ENCODE measurements at regions not wholly inside any gene's neighbourhood (a gene's known extent, or its start where the extent isn't known, plus 50 kb on each side); places are given as distances from the start of the nearest gene placed in this dataset.

DNA sequence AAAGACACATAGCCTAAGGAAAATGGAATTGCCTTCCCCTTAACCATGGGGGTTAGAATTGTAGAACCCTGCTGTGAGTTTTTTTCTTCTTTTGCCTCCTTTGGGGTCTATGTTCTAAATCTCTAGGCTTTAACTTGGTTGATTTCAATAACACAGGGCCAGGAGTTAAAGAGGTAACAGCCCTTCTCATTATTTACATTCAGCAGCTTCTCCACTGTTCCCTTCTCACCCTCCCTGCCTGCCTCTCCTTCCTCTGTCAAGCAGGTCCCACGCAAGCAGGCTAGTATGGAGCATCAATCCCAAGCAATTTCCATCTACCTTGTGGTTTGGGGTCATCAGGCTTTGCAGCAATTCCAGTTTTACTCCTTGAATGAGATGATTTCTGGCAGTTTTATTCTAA is 236.1 kb upstream of the G2E3 start:
- no peaks in the 10 kb centered on the region for H3K9me3 ChIP-seq
- ATAC-seq, result no peak
- ChIA-PET CTCF (no interaction called here), POLR2A (no interaction called here)
- no peak overlapping the region for H3K27ac ChIP-seq
- 0% methylated on average over 1 of the region's 1 CpG for WGBS (ENCODE audit: missing lambda C conversion rate)
- H3K4me3 ChIP-seq, result no peak overlapping the region
- H3K4me1 ChIP-seq, result no peaks in the 10 kb centered on the region
- H3K4me2 ChIP-seq, result no peak overlapping the region
- TF ChIP-seq RCOR1 (IDR thresholded peaks at IDR 0.05; ENCODE audit: low read depth, low read length) (no peak), RAD21 (conservative IDR thresholded peaks at IDR 0.05 in 1 of 2, IDR thresholded peaks at IDR 0.05 in 1 of 2) (no peak), ZSCAN20 (CRISPR knock-in tag; IDR thresholded peaks at IDR 0.05) (no peak), HOXB5 (CRISPR knock-in tag; IDR thresholded peaks at IDR 0.05) (no peak), SREBF2 (IDR thresholded peaks at IDR 0.05) (no peak), RNF2 (IDR thresholded peaks at IDR 0.05; ENCODE audit: borderline replicate concordance, low read depth) (no peak), HDAC2 (IDR thresholded peaks at IDR 0.05) (no peak), CBX2 (IDR thresholded peaks at IDR 0.05; ENCODE audit: borderline replicate concordance, low read depth) (no peak)
- TF ChIP-seq, protein P1, sequence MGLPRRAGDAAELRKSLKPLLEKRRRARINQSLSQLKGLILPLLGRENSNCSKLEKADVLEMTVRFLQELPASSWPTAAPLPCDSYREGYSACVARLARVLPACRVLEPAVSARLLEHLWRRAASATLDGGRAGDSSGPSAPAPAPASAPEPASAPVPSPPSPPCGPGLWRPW (IDR thresholded peaks at IDR 0.05), result no peak
- TF ChIP-seq, protein P2, sequence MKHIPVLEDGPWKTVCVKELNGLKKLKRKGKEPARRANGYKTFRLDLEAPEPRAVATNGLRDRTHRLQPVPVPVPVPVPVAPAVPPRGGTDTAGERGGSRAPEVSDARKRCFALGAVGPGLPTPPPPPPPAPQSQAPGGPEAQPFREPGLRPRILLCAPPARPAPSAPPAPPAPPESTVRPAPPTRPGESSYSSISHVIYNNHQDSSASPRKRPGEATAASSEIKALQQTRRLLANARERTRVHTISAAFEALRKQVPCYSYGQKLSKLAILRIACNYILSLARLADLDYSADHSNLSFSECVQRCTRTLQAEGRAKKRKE (CRISPR knock-in tag; IDR thresholded peaks at IDR 0.05; ENCODE audit: low read depth), result no peak
- TF ChIP-seq, protein P3, sequence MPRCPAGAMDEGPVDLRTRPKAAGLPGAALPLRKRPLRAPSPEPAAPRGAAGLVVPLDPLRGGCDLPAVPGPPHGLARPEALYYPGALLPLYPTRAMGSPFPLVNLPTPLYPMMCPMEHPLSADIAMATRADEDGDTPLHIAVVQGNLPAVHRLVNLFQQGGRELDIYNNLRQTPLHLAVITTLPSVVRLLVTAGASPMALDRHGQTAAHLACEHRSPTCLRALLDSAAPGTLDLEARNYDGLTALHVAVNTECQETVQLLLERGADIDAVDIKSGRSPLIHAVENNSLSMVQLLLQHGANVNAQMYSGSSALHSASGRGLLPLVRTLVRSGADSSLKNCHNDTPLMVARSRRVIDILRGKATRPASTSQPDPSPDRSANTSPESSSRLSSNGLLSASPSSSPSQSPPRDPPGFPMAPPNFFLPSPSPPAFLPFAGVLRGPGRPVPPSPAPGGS (IDR thresholded peaks at IDR 0.05), result no peak
- FAIRE-seq, result no peak
- DNase-seq (ENCODE audit: low read depth in 1 of 2, low spot score in 1 of 2), result no peak

DNA sequence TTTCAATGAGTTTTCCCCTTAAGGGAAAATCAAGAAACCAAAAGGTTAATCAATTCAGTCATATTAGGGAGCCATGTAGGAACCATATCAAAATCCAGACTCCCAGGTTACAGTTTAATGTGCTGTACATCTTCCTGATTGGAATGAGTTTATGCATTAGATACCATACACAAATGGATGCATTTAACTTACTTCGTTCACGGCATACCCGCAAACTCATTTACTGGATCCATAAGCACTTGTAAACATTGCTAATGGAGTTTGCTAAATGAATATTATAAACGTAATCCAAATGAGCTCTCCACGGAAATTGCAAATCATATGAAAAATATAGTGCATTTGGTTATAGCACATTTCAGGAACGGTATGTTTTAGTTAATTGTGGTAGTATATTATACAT is 228.9 kb upstream of the G2E3 start:
- ATAC-seq, result no peak
- Histone ChIP-seq H3K27ac (no peak overlapping the region), H3K4me1 (no peaks in the 10 kb centered on the region), H3K4me2 (no peak overlapping the region), H3K4me3 (no peak overlapping the region), H3K9me3 (no peaks in the 10 kb centered on the region)
- TF ChIP-seq ZFP36 (IDR thresholded peaks at IDR 0.05; ENCODE audit: borderline replicate concordance, partially characterized antibody), result no peak
- TF ChIP-seq FOXS1 (CRISPR knock-in tag; IDR thresholded peaks at IDR 0.05), result no peak
- TF ChIP-seq, protein P3 (IDR thresholded peaks at IDR 0.05), result no peak
- no peak for TF ChIP-seq CBX2 (IDR thresholded peaks at IDR 0.05; ENCODE audit: borderline replicate concordance, low read depth)
- no peak for TF ChIP-seq CBX8 (IDR thresholded peaks at IDR 0.05)
- TF ChIP-seq, protein P4, sequence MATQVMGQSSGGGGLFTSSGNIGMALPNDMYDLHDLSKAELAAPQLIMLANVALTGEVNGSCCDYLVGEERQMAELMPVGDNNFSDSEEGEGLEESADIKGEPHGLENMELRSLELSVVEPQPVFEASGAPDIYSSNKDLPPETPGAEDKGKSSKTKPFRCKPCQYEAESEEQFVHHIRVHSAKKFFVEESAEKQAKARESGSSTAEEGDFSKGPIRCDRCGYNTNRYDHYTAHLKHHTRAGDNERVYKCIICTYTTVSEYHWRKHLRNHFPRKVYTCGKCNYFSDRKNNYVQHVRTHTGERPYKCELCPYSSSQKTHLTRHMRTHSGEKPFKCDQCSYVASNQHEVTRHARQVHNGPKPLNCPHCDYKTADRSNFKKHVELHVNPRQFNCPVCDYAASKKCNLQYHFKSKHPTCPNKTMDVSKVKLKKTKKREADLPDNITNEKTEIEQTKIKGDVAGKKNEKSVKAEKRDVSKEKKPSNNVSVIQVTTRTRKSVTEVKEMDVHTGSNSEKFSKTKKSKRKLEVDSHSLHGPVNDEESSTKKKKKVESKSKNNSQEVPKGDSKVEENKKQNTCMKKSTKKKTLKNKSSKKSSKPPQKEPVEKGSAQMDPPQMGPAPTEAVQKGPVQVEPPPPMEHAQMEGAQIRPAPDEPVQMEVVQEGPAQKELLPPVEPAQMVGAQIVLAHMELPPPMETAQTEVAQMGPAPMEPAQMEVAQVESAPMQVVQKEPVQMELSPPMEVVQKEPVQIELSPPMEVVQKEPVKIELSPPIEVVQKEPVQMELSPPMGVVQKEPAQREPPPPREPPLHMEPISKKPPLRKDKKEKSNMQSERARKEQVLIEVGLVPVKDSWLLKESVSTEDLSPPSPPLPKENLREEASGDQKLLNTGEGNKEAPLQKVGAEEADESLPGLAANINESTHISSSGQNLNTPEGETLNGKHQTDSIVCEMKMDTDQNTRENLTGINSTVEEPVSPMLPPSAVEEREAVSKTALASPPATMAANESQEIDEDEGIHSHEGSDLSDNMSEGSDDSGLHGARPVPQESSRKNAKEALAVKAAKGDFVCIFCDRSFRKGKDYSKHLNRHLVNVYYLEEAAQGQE (IDR thresholded peaks at IDR 0.05), result no peak
- DNase-seq (ENCODE audit: low read depth in 1 of 2, low spot score in 1 of 2), result no peak
- WGBS (ENCODE audit: missing lambda C conversion rate), result 58% methylated on average over 6 of the region's 6 CpGs
- CTCF ChIA-PET, result interaction anchor here (1.2 kb wide), 1 partner anchor 8 kb away, joined by 3 read pairs; no protein-coding TSS in a partner anchor
- no peak for FAIRE-seq
- POLR2A ChIA-PET, result no interaction called here

DNA sequence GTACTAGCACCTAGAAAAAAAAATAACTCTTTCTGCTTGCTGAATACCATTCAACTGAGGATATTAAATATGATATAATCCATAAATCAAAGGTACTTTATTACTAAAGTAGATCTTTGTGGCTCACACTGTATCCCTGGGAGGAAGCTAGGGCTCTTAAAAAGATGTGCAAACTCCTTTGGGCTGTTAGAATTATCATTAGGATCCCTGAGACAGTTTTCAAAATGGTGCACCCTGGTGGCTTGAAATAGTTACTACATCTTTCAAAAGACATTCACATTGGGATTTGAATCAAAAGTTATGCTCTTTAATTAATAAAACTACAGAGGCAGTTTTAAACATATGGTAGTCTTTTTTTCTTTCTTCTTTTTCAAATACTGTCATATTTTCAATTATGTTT is 228.5 kb upstream of the G2E3 start:
- no peak overlapping the region for H3K27ac ChIP-seq
- H3K4me3 ChIP-seq, result no peak overlapping the region
- ChIA-PET POLR2A (no interaction called here), CTCF (interaction anchor here (1.2 kb wide), 1 partner anchor 9 kb away, joined by 3 read pairs; no protein-coding TSS in a partner anchor)
- no peak for DNase-seq (ENCODE audit: low read depth in 1 of 2, low spot score in 1 of 2)
- H3K9me3 ChIP-seq, result no peaks in the 10 kb centered on the region
- TF ChIP-seq EHMT2 (IDR thresholded peaks at IDR 0.05; ENCODE audit: low read depth), result no peak
- no peak for TF ChIP-seq NR3C1 (IDR thresholded peaks at IDR 0.05)
- TF ChIP-seq ZFP36 (IDR thresholded peaks at IDR 0.05; ENCODE audit: borderline replicate concordance, partially characterized antibody), result no peak
- no peak for TF ChIP-seq HDAC2 (IDR thresholded peaks at IDR 0.05)
- no peak for TF ChIP-seq HOXB13 (CRISPR knock-in tag; IDR thresholded peaks at IDR 0.05; ENCODE audit: low read depth)
- no peak for TF ChIP-seq KDM1A (IDR thresholded peaks at IDR 0.05; ENCODE audit: low read depth)
- TF ChIP-seq, protein P3 (IDR thresholded peaks at IDR 0.05), result no peak
- TF ChIP-seq, protein P5, sequence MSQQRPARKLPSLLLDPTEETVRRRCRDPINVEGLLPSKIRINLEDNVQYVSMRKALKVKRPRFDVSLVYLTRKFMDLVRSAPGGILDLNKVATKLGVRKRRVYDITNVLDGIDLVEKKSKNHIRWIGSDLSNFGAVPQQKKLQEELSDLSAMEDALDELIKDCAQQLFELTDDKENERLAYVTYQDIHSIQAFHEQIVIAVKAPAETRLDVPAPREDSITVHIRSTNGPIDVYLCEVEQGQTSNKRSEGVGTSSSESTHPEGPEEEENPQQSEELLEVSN (IDR thresholded peaks at IDR 0.05; ENCODE audit: borderline replicate concordance, low read depth), result no peak
- no peak for TF ChIP-seq SREBF2 (IDR thresholded peaks at IDR 0.05)
- TF ChIP-seq JUNB (IDR thresholded peaks at IDR 0.05), result no peak
- TF ChIP-seq ZNF302 (CRISPR knock-in tag; IDR thresholded peaks at IDR 0.05), result no peak
- TF ChIP-seq KDM5A (IDR thresholded peaks at IDR 0.05), result no peak
- no peak for TF ChIP-seq CHD2 (IDR thresholded peaks at IDR 0.05; ENCODE audit: low read length, partially characterized antibody)
- no peaks in the 10 kb centered on the region for H3K4me1 ChIP-seq
- no peak overlapping the region for H3K4me2 ChIP-seq
- FAIRE-seq, result no peak
- ATAC-seq, result no peak
